ENCODE measurements at regions not wholly inside any gene's neighbourhood (a gene's known extent, or its start where the extent isn't known, plus 50 kb on each side); places are given as distances from the start of the nearest gene placed in this dataset.

GRCh38 chr10:128275388-128276177 is 149.4 kb upstream of the MKI67 start:
- POLR2A ChIA-PET = no interaction called here
- CTCF ChIA-PET = no interaction called here

GRCh38 chr10:128277267-128277840 is 151.1 kb upstream of the MKI67 start:
- POLR2A ChIA-PET = no interaction called here
- CTCF ChIA-PET = no interaction called here

GRCh38 chr10:128278362-128278761 is 152.1 kb upstream of the MKI67 start:
- POLR2A ChIA-PET = no interaction called here
- CTCF ChIA-PET = no interaction called here

- POLR2A ChIA-PET = no interaction called here
- CTCF ChIA-PET = no interaction called here
These were observed 154.0 kb upstream of the MKI67 start for GRCh38 chr10:128280271-128280670.

GRCh38 chr10:128281343-128281742 is 155.1 kb upstream of the MKI67 start:
- CTCF ChIA-PET = no interaction called here
- POLR2A ChIA-PET = no interaction called here

- ChIA-PET POLR2A (no interaction called here), CTCF (no interaction called here)
These were observed 155.6 kb upstream of the MKI67 start for GRCh38 chr10:128281861-128282260.

GRCh38 chr10:128286141-128286761 is 160.0 kb upstream of the MKI67 start:
- CTCF ChIA-PET = interaction anchor here (0.9 kb wide), 1 partner anchor 10 kb away, joined by 7 read pairs; no protein-coding TSS in a partner anchor

GRCh38 chr10:128286762-128287500 is 160.7 kb upstream of the MKI67 start:
- POLR2A ChIA-PET = no interaction called here
- CTCF ChIA-PET = interaction anchor here (0.9 kb wide), 1 partner anchor 9 kb away, joined by 7 read pairs; no protein-coding TSS in a partner anchor

More at GRCh38 chr10:128286141-128286761, 160.0 kb upstream of the MKI67 start:
- POLR2A ChIA-PET = no interaction called here

GRCh38 chr10:128287921-128288320 is 161.7 kb upstream of the MKI67 start:
- ChIA-PET CTCF (no interaction called here), POLR2A (interaction anchor here (0.6 kb wide), 1 partner anchor 1683 kb away, joined by 3 read pairs; no protein-coding TSS in a partner anchor)

- CTCF ChIA-PET = no interaction called here
These were observed 163.4 kb upstream of the MKI67 start for GRCh38 chr10:128289621-128290020.

GRCh38 chr10:128295003-128295402 is 168.8 kb upstream of the MKI67 start:
- ChIA-PET POLR2A (no interaction called here), CTCF (no interaction called here)

More at GRCh38 chr10:128289621-128290020, 163.4 kb upstream of the MKI67 start:
- POLR2A ChIA-PET = no interaction called here

- POLR2A ChIA-PET = no interaction called here
- CTCF ChIA-PET = interaction anchor here (0.7 kb wide), 1 partner anchor 10 kb away, joined by 7 read pairs; no protein-coding TSS in a partner anchor
These were observed 170.2 kb upstream of the MKI67 start for GRCh38 chr10:128296253-128297007.

- POLR2A ChIA-PET = no interaction called here
These were observed 171.6 kb upstream of the MKI67 start for GRCh38 chr10:128297709-128298378.

GRCh38 chr10:128298587-128298986 is 172.4 kb upstream of the MKI67 start:
- ChIA-PET POLR2A (no interaction called here), CTCF (no interaction called here)

More at GRCh38 chr10:128297709-128298378, 171.6 kb upstream of the MKI67 start:
- CTCF ChIA-PET = no interaction called here

GRCh38 chr10:128300290-128300824 is 174.1 kb upstream of the MKI67 start:
- POLR2A ChIA-PET = no interaction called here
- CTCF ChIA-PET = no interaction called here

GRCh38 chr10:128301051-128301450 is 174.8 kb upstream of the MKI67 start:
- CTCF ChIA-PET = no interaction called here
- POLR2A ChIA-PET = no interaction called here

- ChIA-PET POLR2A (no interaction called here), CTCF (no interaction called here)
These were observed 176.6 kb upstream of the MKI67 start for GRCh38 chr10:128302808-128303207.

GRCh38 chr10:128304271-128304670 is 178.0 kb upstream of the MKI67 start:
- CTCF ChIA-PET = no interaction called here
- POLR2A ChIA-PET = no interaction called here

Measured in activated CD8-positive, alpha-beta memory T cell treated with anti-CD3 and anti-CD28 coated beads for 36 hours (primary cell).